Activated T-cell treated with anti-CD3 and anti-CD28 coated beads, Interleukin-2, amount 50 U/mL, for 1 hour (primary cell): ENCODE measurements at regions not wholly inside any gene's neighbourhood (a gene's known extent, or its start where the extent isn't known, plus 50 kb on each side); places are given as distances from the start of the nearest gene placed in this dataset.
"Not testable (repeated sequence)": the region's sequence is repeated elsewhere in the genome, so short reads cannot be mapped to it uniquely, and the experiment has no call there.

ENCODE experiments used
- DNase-seq: peaks from one replicate; pipeline ENCODE4 v3.0.0-alpha.2; 2020

DNA sequence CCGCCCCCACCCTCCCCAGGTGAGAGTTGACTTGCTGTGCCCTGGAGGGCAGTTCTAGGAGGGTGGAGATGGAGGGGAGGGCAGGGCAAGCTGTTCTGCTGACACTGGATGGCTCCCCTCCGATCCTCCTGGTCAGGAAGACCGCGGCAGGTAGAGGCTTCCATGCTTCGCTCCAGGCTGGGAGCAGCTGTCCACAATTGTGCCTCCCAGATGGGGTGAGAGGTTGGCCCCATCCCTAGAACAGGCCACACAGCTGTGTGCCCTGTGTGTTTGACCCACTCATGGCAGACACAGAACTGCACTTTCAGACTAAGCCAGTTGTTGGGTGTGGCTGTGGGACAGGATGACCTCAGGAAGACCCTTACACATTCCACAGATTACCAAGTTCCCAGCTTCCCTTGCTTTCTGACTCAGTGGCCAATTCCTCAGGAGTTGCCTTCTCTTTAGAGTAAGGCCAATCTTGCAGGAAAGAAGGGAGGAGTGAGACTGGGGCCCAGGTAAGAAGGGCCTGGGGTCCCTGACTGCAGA lies 72.1 kb upstream of the HSPA9 start:
- DNase-seq, result no peak

DNA sequence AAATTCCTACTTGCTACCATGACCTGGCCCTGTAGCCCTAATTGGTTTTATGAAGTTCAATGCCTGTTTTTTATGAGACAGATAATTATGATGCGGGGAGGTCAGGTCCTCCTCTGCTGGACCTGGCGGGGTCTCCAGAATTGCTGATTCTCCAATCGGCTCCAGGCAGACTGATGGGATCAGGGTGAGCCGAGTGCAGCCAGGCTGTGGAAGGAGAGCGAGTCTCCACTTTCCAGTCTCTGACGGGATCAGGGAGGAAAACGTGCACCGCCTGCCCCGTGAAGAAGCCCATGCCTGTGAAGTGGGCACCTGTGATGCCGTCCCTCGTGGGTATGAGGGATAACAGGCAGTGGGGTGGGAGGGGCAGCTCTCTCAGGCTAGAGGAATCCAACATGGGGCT lies 71.5 kb upstream of the HSPA9 start:
- no peak for DNase-seq

DNA sequence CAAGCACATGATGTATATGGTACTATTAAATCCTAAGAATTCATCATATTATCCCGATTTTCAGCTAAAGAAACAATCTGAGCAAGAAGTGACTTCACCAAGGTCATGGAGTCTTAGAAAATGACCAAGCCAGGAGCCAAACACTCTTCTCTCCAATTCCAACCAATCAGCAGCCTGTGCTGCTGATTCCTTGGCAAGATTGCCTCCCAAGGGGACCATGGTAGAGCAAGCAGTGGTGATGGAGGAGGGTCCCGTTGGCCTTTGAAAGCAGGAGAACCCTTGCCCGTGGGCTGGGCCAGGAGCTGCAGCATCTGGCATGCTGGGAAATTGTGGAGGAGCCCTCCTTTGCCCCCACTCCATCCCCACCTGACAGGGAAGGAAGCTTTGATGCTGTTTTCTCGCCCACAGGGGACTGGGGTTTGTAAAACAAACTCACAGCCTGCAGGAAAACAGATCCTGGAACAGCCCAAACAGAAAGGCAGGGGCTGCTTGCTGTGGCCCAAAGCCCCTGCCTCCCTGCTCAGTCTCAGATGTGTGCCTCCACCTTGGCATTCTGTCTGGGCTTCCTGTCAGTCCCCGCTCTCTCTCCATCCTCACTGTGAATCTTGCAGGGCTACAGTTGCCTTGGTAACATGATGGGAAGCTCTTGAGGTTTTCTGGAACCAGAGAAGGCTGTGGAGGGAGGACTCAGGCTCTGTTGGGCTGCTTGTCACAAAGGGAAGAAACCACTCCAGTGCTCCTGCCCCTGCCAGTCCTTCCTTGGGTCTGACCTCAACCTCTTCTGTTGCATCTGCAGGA lies 70.8 kb upstream of the HSPA9 start:
- no peak for DNase-seq

DNA sequence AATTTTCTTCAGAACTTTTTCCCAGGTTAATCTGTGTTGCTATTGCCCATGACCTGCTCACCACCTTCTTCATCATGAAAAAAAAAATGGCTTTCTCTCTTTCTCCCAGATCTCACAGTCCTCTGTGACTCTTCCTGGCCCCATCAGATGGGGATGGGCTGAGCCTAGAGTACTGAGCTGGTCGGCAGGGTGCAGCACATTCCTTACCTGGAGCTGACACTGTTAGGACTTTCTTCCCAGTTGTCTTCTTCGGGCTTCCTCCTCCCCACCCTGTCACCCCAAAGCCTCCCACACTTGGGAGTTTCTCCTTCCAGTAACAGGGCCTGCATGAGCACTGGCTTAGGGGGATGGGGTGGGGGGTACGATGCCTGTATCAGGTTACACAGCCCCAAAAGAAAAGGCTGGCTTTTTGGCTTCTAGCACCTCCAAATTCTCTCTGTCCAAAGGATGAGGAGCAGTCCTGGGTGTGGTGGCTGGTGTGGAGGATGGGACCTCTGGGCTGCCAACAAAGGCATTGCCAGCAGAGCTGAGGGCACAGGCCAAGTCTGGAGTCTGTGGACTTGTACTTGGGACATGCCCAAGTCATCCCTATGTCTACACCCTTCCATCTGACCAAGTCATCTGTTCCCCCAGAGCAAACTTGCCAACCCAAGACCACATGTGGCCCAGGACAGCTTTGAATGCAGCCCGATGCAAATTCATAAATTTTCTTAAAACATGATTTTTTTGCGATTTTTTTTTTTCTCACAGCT lies 68.0 kb upstream of the HSPA9 start:
- no peak for DNase-seq

DNA sequence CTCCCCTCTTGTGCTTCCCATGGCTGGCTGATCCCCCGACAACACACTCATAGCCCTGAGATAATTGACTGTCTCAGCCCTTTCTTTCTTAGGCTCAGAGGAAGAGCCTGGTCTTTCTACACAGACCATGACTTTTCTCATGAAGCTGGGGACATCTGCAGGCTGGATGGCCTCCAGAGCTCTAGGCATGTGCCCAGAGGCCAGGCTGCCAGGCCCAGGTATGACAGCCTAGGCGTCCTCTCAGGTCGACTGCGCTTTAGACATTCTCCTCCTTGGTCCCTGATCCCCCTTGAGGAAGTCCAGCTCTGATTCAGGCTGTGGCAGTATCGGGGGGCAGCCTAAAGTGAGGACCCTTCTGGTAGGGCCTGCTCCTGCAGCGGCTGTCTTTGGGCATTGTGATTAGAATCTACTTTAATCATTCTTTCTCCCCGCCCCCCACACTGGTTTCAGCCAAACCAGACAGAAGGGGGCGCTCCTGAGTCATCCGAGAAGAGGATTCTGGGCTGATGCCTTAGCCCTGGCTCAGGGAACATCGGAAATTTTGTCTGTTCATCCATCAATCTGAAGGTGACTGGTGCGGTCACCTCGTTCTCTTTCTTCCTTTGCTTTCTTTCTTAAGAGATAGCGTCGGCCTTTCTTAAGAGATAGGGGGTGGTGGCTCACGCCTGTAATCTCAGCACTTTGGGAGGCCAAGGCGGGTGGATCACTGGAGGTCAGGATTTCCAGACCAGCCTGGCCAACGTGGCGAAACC lies 66.5 kb upstream of the HSPA9 start:
- peak; percentile 70 for DNase-seq

DNA sequence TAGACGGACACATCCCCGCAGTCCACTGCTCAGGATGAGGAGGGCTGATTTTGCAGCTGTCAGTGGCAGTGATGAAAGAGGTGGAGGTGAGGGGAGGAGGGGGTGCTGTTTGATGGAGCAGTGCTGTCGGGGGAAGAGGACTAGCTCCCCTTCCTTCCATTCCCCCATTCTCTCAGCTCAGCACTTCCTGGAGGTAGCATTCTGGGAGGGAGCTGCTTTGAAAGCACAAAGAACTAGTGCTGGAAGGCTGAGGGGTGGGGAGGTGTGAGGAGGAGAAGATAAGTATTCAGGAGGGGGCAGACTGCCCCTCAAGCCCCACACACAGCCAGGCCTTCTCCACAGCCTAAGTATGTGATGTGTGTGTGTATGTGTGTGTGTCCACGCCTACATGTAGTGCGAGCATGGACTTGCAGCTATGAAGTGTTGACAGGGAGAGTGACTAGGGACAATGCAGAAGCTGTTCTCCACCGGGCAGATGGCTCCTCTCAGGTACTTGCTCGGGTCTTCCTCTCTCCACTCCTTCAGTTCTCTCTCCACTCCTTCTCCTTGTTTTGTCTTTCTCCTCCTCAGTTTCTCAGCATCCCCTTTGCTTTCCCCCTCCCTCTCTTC lies 65.5 kb upstream of the HSPA9 start:
- no peak for DNase-seq

DNA sequence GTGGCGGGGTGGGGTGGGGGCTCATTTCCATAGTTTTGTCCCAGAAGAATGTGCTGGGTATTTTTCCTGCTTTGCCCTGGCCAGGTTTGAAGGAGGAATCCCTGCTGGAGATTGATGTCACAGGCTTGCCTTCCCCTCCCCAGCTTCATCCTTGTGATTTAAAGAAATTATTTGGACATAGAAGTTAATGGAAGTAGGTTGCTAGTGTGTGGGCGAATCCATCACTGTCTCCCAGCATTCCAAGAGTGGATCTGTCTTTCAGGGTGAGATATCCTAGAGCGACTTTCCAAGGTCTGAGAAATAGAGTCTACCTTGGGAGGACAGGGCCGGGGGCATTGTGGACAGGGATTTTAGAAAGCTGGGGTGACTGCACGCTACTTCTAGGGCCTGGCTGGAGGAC lies 64.9 kb upstream of the HSPA9 start:
- no peak for DNase-seq

DNA sequence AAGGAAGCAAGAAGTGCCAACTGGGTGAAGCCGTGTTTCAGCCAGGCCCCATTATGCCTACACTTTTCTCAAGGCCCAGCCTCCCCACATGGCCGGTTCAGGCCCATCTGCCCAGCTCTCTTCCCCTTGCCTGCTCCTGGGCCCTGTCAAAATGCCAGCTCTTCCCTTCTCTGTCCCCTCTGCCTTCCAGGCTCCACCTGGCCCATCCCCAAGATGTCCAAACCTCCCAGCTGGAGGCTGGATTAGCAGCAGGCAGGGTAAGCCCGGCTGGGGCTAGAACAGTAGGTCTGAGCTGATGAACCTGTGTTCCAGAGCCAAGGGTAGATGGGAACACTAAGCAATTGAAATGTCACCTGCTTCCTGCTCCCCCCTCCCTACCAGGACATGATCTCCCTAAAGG lies 64.1 kb upstream of the HSPA9 start:
- DNase-seq, result no peak

DNA sequence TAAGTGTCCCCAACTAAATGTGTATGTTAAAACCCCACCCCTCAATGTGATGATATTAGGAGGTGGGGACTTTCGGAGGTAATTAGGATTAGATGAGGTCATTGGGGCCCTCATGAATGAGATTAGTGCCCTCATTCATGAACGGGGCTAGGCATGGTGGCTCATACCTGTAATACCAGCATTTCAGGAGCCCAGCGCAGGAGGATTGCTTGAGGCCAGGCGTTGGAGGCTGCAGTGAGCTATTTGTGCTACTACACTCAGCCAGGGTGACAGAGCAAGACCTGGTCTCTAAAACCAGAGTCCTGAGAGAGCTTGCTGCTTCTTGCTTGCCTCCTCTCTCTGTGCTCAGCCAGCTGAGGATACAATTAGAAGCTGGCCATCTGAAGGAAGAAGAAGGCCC lies 62.1 kb upstream of the HSPA9 start:
- DNase-seq, result no peak

DNA sequence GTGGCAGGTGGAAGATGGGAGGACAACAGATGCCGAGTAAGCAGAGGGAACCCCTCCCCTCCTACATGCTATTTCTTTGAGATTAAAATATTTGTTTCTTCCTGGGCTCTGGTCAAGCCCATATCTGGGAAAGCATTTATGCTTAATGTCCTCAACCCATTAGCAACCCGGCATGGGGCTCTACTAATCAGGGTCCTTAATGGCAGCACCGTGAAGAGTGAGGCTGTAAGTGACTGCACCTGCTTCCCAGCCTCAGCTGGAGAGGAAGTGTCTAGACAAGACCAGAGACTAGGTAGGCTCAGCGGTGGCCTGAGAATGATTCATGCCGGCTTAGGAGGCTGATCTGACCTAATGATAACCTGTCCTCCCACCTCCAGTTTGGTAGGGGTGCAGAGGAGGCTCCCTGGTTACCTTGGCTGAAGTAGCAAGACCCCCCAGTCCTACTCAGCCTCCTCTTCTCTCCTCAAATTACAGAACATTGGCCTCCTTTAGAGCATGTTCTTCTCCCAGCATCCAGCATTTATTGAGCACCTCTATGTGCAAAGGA lies 61.3 kb upstream of the HSPA9 start:
- DNase-seq, result no peak

DNA sequence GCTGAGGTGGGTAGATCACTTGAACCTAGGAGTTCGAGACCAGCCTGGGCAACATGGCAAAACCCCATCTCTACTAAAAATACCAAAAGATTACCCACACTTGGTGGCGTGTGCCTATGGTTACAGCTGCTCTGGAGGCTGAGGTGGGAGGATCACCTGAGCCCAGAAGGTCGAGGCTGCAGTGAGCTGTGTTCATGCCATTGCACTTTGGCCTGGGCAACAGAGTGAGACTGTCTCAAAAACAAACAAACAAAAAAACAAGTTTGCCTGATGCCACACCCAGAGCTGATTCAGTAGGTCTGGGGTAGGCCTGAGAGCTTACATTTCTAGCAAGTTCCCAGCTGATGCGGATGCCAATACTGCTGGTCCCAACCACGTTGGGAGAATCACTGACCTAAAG lies 60.5 kb upstream of the HSPA9 start:
- no peak for DNase-seq

DNA sequence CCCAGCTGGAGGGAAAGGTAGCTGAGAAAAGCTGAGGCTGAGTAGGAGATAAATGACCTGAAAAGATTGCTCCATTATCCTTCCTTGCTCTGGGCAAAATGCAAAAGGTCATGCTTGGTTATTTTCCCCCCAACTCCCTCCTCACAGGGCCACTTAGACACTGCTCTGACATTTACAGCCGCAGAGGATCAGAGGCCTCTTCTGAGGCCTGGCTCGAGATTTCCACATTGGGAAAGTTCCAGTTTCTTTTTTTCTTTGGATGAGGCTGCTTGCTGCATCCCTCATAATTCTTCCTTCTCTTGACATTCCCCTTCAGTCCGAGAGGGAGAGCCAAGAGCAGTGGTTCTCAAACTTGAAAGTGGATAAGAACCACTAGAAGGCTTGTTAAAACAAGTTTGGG lies 60.1 kb upstream of the HSPA9 start:
- DNase-seq, result no peak

DNA sequence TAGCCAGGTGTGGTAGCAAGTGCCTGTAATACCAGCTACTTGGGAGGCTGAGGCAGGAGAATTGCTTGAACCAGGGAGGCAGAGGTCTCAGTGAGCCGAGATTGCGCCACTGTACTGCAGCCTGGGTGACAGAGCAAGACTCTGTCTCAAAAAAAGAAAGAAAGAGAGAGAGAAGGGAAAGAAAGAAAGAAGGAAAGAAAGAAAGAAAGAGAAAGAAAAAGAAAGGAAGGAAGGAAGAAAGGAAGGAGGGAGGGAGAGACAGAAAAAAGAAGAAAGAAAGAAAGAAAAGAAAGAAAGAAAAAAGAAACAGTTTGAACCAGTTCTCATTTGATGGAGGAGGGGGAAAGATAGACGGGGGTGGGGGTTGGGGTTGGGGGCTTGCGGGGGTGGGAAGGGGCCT lies 59.6 kb upstream of the HSPA9 start:
- not testable (repeated sequence) for DNase-seq

DNA sequence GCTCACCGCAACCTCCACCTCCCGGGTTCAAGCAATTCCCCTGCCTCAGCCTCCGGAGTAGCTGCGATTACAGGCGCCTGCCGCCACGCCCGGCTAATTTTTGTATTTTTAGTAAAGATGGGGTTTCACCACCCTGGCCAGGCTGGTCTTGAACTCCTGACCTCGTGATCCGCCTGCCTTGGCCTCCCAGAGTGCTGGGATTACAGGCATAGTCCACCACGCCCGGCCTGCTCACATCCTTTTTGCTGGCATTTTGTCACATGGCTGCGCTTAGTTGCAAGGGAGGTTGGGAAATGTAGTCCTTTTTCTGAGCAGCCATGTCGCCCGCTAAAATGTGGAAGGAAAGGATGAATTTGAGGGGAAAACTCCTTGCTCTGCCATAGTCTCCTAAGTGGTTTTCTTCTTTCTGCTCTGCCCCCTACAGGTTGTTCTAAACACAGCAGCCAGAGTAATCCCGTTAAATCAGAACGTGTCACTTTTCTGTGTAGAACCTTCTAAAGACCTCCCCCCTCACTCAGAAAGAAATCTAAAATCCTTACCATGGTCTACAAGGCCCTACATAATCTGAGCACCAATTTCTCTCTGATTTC lies 57.8 kb upstream of the HSPA9 start:
- no peak for DNase-seq

DNA sequence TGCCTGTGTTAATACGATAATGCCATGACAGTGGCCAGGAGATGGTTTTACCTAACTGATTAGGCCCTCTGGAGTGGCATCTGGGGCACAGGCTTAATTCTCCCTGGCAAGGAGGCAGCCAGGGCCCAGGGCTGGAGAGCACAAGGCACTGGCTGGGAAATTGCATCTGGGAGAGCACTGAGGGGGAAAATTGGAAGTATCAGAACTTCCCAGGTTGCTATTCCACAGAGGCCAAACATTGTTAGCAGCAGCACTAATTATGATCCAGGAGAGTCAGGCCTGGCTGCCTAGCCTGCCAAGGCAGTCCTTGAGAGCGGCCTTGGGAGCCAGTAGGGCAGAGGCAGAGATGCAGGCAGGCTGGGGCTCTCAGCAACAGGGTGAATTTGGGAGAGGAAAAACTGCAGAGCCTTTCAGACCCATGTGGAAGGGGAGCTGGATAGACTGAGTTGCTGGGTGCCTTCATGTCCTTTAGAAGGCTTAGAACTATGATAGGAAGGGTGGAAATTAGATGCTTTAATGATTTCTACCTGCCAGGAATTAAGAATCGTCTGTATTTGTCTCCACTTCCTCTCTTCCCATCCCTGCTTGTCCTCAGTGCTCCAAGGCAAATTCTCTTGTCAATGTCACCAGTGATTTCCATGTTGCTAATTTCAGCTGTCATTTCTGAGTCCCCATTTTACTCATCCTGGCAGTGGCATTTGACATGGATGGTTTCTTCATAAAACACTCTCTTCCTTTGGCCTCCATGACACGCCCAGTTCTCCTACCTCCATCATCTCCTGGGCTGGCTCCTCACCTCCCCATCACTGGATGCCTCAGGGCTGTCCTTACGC lies 56.1 kb upstream of the HSPA9 start:
- no peak for DNase-seq

DNA sequence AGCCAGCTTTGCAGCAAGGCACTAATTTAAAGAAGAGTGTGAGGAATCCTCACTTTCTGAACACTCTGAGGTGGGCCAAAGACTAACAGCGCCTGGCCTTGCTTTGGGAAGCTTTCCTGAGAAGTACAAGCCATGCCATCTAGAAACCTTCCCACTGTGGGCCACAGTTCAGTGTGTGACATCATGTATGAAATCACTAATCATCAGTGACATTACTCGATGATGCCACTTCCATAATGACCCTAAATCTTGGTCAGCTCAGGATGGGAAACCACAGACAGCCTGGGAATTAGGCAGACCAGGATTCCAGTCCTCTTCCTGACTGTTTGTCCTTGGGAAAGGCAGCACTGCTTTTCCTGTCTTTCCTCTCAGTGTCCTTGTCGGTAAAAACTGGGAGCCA lies 54.2 kb upstream of the HSPA9 start:
- DNase-seq, result no peak

DNA sequence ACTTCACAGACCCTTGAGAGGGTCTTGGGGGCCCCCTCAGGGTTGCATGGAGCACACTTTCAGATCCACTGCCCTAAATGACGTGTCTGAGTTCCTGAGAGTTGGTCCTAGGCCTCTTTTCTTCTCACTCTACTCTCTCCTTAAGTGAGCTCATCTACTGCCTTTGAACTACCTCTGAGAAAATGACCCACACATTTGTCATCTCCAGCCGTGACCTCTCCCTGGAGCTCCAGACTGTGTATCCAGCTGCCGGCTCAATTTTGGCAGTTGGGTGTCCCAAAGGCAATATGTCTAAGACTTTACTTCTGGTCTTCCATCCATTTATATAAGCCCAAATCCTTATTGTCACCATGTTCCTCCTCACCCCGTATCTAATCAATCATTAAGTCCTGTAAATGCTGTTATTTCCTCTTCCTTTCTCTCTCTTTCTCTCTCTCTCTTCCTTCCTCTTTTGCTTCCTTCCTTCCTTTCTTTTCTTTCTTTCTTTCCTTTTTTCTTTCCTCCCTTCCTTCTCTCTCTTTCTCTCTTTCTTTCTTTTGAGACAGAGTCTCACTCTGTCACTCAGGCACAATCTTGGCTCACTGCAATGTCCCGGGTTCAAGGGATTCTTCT lies 51.2 kb upstream of the HSPA9 start:
- no peak for DNase-seq

DNA sequence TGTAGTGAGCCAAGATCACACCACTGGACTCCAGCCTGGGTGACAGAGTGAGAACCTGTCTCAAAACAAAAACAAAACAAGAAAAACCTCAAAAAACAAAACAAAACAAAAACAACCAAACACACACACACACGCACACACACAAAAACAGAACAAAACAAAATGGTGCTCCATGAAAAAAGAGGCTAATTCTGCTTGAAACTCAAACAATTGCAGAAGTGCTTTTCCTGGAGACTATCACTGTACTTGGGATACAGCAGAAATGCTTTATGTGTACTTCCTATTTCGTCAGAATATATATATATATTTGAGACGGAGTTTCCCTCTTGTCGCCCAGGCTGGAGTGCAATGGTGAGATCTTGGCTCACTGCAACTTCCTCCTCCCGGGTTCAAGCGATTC lies 49.9 kb upstream of the HSPA9 start:
- DNase-seq, result no peak
